ENCODE measurements at regions not wholly inside any gene's neighbourhood (a gene's known extent, or its start where the extent isn't known, plus 50 kb on each side); places are given as distances from the start of the nearest gene placed in this dataset.
"Not testable (repeated sequence)": the region's sequence is repeated elsewhere in the genome, so short reads cannot be mapped to it uniquely, and the experiment has no call there.

- Mint-ChIP-seq H3K4me3 (no peak overlapping the region), H3K27ac (no peak overlapping the region), H3K9me3 (no peaks in the 10 kb centered on the region), H3K4me1 (ENCODE audit: low read depth) (no peaks in the 10 kb centered on the region), H3K27me3 (ENCODE audit: insufficient read depth) (peaks cover 31% of the 10 kb centered on the region), H3K36me3 (ENCODE audit: low read depth) (no peaks in the 10 kb centered on the region)
- DNase-seq, result no peak
- TF ChIP-seq, protein P1, sequence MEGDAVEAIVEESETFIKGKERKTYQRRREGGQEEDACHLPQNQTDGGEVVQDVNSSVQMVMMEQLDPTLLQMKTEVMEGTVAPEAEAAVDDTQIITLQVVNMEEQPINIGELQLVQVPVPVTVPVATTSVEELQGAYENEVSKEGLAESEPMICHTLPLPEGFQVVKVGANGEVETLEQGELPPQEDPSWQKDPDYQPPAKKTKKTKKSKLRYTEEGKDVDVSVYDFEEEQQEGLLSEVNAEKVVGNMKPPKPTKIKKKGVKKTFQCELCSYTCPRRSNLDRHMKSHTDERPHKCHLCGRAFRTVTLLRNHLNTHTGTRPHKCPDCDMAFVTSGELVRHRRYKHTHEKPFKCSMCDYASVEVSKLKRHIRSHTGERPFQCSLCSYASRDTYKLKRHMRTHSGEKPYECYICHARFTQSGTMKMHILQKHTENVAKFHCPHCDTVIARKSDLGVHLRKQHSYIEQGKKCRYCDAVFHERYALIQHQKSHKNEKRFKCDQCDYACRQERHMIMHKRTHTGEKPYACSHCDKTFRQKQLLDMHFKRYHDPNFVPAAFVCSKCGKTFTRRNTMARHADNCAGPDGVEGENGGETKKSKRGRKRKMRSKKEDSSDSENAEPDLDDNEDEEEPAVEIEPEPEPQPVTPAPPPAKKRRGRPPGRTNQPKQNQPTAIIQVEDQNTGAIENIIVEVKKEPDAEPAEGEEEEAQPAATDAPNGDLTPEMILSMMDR (IDR thresholded peaks at IDR 0.05), result no peak
Measured at GRCh38 chr17:21493993-21494392, 117.8 kb downstream of the KCNJ12 start.

GRCh38 chr17:21495281-21495680 lies 119.1 kb downstream of the KCNJ12 start:
- Mint-ChIP-seq H3K4me1 (ENCODE audit: low read depth) (no peaks in the 10 kb centered on the region), H3K27ac (no peak overlapping the region), H3K27me3 (ENCODE audit: insufficient read depth) (peaks cover 40% of the 10 kb centered on the region), H3K4me3 (no peak overlapping the region), H3K9me3 (no peaks in the 10 kb centered on the region), H3K36me3 (ENCODE audit: low read depth) (no peaks in the 10 kb centered on the region)
- TF ChIP-seq, protein P1 (IDR thresholded peaks at IDR 0.05), result no peak
- no peak for DNase-seq

GRCh38 chr17:21500064-21500463 lies 123.9 kb downstream of the KCNJ12 start:
- Mint-ChIP-seq H3K36me3 (ENCODE audit: low read depth) (no peaks in the 10 kb centered on the region), H3K27me3 (ENCODE audit: insufficient read depth) (peaks cover 33% of the 10 kb centered on the region), H3K4me1 (ENCODE audit: low read depth) (no peaks in the 10 kb centered on the region), H3K27ac (no peak overlapping the region), H3K9me3 (no peaks in the 10 kb centered on the region), H3K4me3 (no peak overlapping the region)
- TF ChIP-seq, protein P1 (IDR thresholded peaks at IDR 0.05), result no peak
- DNase-seq, result no peak

GRCh38 chr17:21501927-21502700 lies 126.0 kb downstream of the KCNJ12 start:
- H3K27me3 Mint-ChIP-seq (ENCODE audit: insufficient read depth), result peaks cover 29% of the 10 kb centered on the region
- not testable (repeated sequence) for H3K36me3 Mint-ChIP-seq (ENCODE audit: low read depth); H3K4me3 Mint-ChIP-seq; H3K9me3 Mint-ChIP-seq; DNase-seq; H3K4me1 Mint-ChIP-seq (ENCODE audit: low read depth); H3K27ac Mint-ChIP-seq

GRCh38 chr17:21505819-21506815 lies 130.0 kb downstream of the KCNJ12 start:
- peaks cover 22% of the 10 kb centered on the region for H3K27me3 Mint-ChIP-seq (ENCODE audit: insufficient read depth)
- no peaks in the 10 kb centered on the region for H3K36me3 Mint-ChIP-seq (ENCODE audit: low read depth)
- no peak overlapping the region for H3K4me3 Mint-ChIP-seq
- H3K9me3 Mint-ChIP-seq, result no peaks in the 10 kb centered on the region
- TF ChIP-seq, protein P1 (IDR thresholded peaks at IDR 0.05), result no peak
- no peak overlapping the region for H3K27ac Mint-ChIP-seq
- no peak for DNase-seq
- H3K4me1 Mint-ChIP-seq (ENCODE audit: low read depth), result peaks cover 3% of the 10 kb centered on the region; the same call in 1 of the 2 replicates

- H3K27ac Mint-ChIP-seq; H3K9me3 Mint-ChIP-seq; DNase-seq; H3K4me1 Mint-ChIP-seq (ENCODE audit: low read depth); H3K4me3 Mint-ChIP-seq; H3K36me3 Mint-ChIP-seq (ENCODE audit: low read depth): not testable (repeated sequence)
- peaks cover 22% of the 10 kb centered on the region for H3K27me3 Mint-ChIP-seq (ENCODE audit: insufficient read depth)
Measured at GRCh38 chr17:21507806-21508205, 131.6 kb downstream of the KCNJ12 start.
